Suprapubic skin (tissue), 4 donors: ENCODE measurements at regions not wholly inside any gene's neighbourhood (a gene's known extent, or its start where the extent isn't known, plus 50 kb on each side); places are given as distances from the start of the nearest gene placed in this dataset.

ENCODE experiments used
- EP300 ChIP-seq: sonication (generic); formaldehyde crosslinking; IDR thresholded peaks from one replicate; pipeline ENCODE4 v1.6.1; 2017; ENCODE audit warnings: antibody characterized with exemption
- POLR2A ChIP-seq, 2 donors: fragments of 450-650 bp; IDR thresholded peaks; one replicate each; pipeline ENCODE4 v1.6.1; 2017; ENCODE audit warnings: antibody characterized with exemption in 2 of 2, mild to moderate bottlenecking in 2 of 2, moderate library complexity in 2 of 2
- POLR2AphosphoS5 ChIP-seq, 3 donors: sonication (generic); formaldehyde crosslinking; IDR thresholded peaks; one replicate each; pipeline ENCODE4 v1.6.1; 2017; ENCODE audit warnings: antibody characterized with exemption in 3 of 3
- TF ChIP-seq, protein P1 (sequence below), 2 donors: fragments of 200-600 bp in 1 of 2; fragments of 450-650 bp in 1 of 2; sonication (generic) in 1 of 2; IDR thresholded peaks; one replicate each; pipeline ENCODE4 v1.5.1; 2016 to 2019; ENCODE audit warnings: antibody characterized with exemption in 2 of 2, mild to moderate bottlenecking in 1 of 2, moderate library complexity in 1 of 2

- TF ChIP-seq EP300 = no peak
- TF ChIP-seq, protein P1, sequence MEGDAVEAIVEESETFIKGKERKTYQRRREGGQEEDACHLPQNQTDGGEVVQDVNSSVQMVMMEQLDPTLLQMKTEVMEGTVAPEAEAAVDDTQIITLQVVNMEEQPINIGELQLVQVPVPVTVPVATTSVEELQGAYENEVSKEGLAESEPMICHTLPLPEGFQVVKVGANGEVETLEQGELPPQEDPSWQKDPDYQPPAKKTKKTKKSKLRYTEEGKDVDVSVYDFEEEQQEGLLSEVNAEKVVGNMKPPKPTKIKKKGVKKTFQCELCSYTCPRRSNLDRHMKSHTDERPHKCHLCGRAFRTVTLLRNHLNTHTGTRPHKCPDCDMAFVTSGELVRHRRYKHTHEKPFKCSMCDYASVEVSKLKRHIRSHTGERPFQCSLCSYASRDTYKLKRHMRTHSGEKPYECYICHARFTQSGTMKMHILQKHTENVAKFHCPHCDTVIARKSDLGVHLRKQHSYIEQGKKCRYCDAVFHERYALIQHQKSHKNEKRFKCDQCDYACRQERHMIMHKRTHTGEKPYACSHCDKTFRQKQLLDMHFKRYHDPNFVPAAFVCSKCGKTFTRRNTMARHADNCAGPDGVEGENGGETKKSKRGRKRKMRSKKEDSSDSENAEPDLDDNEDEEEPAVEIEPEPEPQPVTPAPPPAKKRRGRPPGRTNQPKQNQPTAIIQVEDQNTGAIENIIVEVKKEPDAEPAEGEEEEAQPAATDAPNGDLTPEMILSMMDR (IDR thresholded peaks at IDR 0.05) = no peak
- TF ChIP-seq POLR2A (IDR thresholded peaks at IDR 0.05) = no peak
- TF ChIP-seq POLR2AphosphoS5 (IDR thresholded peaks at IDR 0.05) = no peak
Measured at GRCh38 chr3:87161851-87162250, 65.3 kb upstream of the CHMP2B start.
